WTC11 (cell line): ENCODE measurements at regions not wholly inside any gene's neighbourhood (a gene's known extent, or its start where the extent isn't known, plus 50 kb on each side); places are given as distances from the start of the nearest gene placed in this dataset.

Experiments
- ATAC-seq: fragments of 200-7000 bp; cut with Tn5 transposase; 2 replicates; pipeline ENCODE4 v1.10.0; 2021; ENCODE audit warnings: mild to moderate bottlenecking, moderate library complexity
- CTCF ChIA-PET: fragments of 300-600 bp; sonication (Branson Sonifier 250); formaldehyde crosslinking; loops from one replicate; lab custom pipeline; 2021; ENCODE audit warnings: antibody characterized with exemption; lab: Charles Lee
- POLR2A ChIA-PET: fragments of 350-600 bp; sonication (Branson Sonifier 250); formaldehyde crosslinking; loops from one replicate; lab custom pipeline; 2021; ENCODE audit warnings: antibody characterized with exemption; lab: Charles Lee
- DNase-seq: peaks from one replicate; pipeline ENCODE4 v3.0.0; 2021; ENCODE audit warnings: low spot score
- H3K27ac Mint-ChIP-seq: 2 replicates; pipeline ENCODE4 v1.8.0; 2021; ENCODE audit warnings: mixed read lengths
- H3K27me3 Mint-ChIP-seq: 2 replicates; pipeline ENCODE4 v1.8.0; 2021; ENCODE audit warnings: low read depth, mild to moderate bottlenecking, moderate library complexity, mixed read lengths
- H3K36me3 Mint-ChIP-seq: 2 replicates; pipeline ENCODE4 v1.8.0; 2021; ENCODE audit warnings: mixed read lengths
- H3K4me1 Mint-ChIP-seq: 2 replicates; pipeline ENCODE4 v1.8.0; 2022; ENCODE audit warnings: mixed read lengths
- H3K4me3 Mint-ChIP-seq: 2 replicates; pipeline ENCODE4 v1.8.0; 2021; ENCODE audit warnings: mild to moderate bottlenecking, moderate library complexity, mixed read lengths
- H3K9me3 Mint-ChIP-seq: 2 replicates; pipeline ENCODE4 v1.8.0; 2021; ENCODE audit warnings: mixed read lengths
- CTCF ChIP-seq: fragments of 200-600 bp; IDR thresholded peaks from 2 replicates; pipeline ENCODE4 v1.8.0; 2022; ENCODE audit warnings: antibody characterized with exemption
- ELF4 ChIP-seq: sonication (generic); formaldehyde crosslinking; IDR thresholded peaks from 2 replicates; pipeline ENCODE4 v1.8.1; 2022; ENCODE audit warnings: low read depth, mild to moderate bottlenecking, moderate library complexity, missing genetic modification reagents
- FOXK1 ChIP-seq: sonication (generic); formaldehyde crosslinking; IDR thresholded peaks from 2 replicates; pipeline ENCODE4 v1.8.0; 2022; ENCODE audit warnings: mild to moderate bottlenecking, moderate library complexity, missing genetic modification reagents
- MXD4 ChIP-seq: fragments of 250-450 bp; sonication (Bioruptor Pico); IDR thresholded peaks from 2 replicates; pipeline ENCODE4 v1.8.0; 2021; ENCODE audit warnings: mild to moderate bottlenecking, moderate library complexity, borderline replicate concordance
- NFE2L1 ChIP-seq: sonication (generic); formaldehyde crosslinking; IDR thresholded peaks from 2 replicates; pipeline ENCODE4 v1.8.1; 2023; ENCODE audit warnings: missing genetic modification reagents
- NR1H2 ChIP-seq: sonication (generic); formaldehyde crosslinking; IDR thresholded peaks from 2 replicates; pipeline ENCODE4 v1.9.0; 2021; ENCODE audit warnings: mild to moderate bottlenecking, moderate library complexity, missing genetic modification reagents
- OVOL2 ChIP-seq: fragments of 250-450 bp; sonication (Bioruptor Pico); IDR thresholded peaks from 2 replicates; pipeline ENCODE4 v1.9.0; 2021; ENCODE audit warnings: mild to moderate bottlenecking, borderline replicate concordance
- PRRX2 ChIP-seq: fragments of 250-450 bp; sonication (Bioruptor Pico); IDR thresholded peaks from 2 replicates; pipeline ENCODE4 v1.8.0; 2021; ENCODE audit warnings: mild to moderate bottlenecking
- SMAD3 ChIP-seq: sonication (generic); formaldehyde crosslinking; IDR thresholded peaks from 2 replicates; pipeline ENCODE4 v1.8.0; 2022; ENCODE audit warnings: missing genetic modification reagents, mild to moderate bottlenecking, borderline replicate concordance
- TP53 ChIP-seq: sonication (generic); formaldehyde crosslinking; IDR thresholded peaks from 2 replicates; pipeline ENCODE4 v1.8.1; 2023; ENCODE audit warnings: mild to moderate bottlenecking, missing genetic modification reagents
- ZNF263 ChIP-seq: sonication (generic); formaldehyde crosslinking; IDR thresholded peaks from 2 replicates; pipeline ENCODE4 v1.8.1; 2022; ENCODE audit warnings: low read depth, mild to moderate bottlenecking, moderate library complexity, missing genetic modification reagents
- TF ChIP-seq, protein P1 (sequence below): sonication (generic); formaldehyde crosslinking; IDR thresholded peaks from 2 replicates; pipeline ENCODE4 v1.8.0; 2023; ENCODE audit warnings: missing genetic modification reagents, mild to moderate bottlenecking, borderline replicate concordance
- TF ChIP-seq, protein P2 (sequence below): sonication (generic); formaldehyde crosslinking; conservative IDR thresholded peaks from 2 replicates; pipeline ENCODE4 v1.8.1; 2023; ENCODE audit warnings: mild to moderate bottlenecking, low read depth, missing genetic modification reagents, moderate library complexity
- TF ChIP-seq, protein P3 (sequence below): sonication (generic); formaldehyde crosslinking; IDR thresholded peaks from 2 replicates; pipeline ENCODE4 v1.8.0; 2022; ENCODE audit warnings: mild to moderate bottlenecking, missing genetic modification reagents
- TF ChIP-seq, protein P4 (sequence below): fragments of 250-450 bp; sonication (Bioruptor Pico); IDR thresholded peaks from 2 replicates; pipeline ENCODE4 v2.1.2; 2022; ENCODE audit warnings: mild to moderate bottlenecking, moderate library complexity
- TF ChIP-seq, protein P5 (sequence below): sonication (generic); formaldehyde crosslinking; IDR thresholded peaks from 2 replicates; pipeline ENCODE4 v1.8.1; 2023; ENCODE audit warnings: mild to moderate bottlenecking, missing genetic modification reagents, moderate library complexity

DNA sequence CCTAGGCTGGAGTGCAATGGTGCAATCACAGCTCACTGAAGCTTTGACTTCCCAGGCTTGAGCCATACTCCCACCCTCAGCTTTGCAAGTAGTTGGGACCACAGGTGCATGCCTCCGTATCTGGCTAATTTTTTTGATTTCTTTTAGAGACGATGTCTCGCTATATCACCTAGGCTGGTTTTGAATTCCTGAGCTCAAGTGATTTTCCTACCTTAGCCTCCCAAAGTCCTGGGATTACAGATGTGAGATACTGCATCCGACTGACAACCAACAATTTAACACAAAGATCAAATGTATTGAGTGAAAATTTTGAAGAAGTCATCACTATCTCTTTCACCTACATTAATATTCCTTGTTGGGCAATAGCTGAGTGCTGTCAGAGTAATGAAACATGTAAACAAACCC is 181.6 kb downstream of the MYCN start (continued):
- TF ChIP-seq, protein P1, sequence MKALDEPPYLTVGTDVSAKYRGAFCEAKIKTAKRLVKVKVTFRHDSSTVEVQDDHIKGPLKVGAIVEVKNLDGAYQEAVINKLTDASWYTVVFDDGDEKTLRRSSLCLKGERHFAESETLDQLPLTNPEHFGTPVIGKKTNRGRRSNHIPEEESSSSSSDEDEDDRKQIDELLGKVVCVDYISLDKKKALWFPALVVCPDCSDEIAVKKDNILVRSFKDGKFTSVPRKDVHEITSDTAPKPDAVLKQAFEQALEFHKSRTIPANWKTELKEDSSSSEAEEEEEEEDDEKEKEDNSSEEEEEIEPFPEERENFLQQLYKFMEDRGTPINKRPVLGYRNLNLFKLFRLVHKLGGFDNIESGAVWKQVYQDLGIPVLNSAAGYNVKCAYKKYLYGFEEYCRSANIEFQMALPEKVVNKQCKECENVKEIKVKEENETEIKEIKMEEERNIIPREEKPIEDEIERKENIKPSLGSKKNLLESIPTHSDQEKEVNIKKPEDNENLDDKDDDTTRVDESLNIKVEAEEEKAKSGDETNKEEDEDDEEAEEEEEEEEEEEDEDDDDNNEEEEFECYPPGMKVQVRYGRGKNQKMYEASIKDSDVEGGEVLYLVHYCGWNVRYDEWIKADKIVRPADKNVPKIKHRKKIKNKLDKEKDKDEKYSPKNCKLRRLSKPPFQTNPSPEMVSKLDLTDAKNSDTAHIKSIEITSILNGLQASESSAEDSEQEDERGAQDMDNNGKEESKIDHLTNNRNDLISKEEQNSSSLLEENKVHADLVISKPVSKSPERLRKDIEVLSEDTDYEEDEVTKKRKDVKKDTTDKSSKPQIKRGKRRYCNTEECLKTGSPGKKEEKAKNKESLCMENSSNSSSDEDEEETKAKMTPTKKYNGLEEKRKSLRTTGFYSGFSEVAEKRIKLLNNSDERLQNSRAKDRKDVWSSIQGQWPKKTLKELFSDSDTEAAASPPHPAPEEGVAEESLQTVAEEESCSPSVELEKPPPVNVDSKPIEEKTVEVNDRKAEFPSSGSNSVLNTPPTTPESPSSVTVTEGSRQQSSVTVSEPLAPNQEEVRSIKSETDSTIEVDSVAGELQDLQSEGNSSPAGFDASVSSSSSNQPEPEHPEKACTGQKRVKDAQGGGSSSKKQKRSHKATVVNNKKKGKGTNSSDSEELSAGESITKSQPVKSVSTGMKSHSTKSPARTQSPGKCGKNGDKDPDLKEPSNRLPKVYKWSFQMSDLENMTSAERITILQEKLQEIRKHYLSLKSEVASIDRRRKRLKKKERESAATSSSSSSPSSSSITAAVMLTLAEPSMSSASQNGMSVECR (CRISPR knock-in tag): no peak
- TF ChIP-seq, protein P2, sequence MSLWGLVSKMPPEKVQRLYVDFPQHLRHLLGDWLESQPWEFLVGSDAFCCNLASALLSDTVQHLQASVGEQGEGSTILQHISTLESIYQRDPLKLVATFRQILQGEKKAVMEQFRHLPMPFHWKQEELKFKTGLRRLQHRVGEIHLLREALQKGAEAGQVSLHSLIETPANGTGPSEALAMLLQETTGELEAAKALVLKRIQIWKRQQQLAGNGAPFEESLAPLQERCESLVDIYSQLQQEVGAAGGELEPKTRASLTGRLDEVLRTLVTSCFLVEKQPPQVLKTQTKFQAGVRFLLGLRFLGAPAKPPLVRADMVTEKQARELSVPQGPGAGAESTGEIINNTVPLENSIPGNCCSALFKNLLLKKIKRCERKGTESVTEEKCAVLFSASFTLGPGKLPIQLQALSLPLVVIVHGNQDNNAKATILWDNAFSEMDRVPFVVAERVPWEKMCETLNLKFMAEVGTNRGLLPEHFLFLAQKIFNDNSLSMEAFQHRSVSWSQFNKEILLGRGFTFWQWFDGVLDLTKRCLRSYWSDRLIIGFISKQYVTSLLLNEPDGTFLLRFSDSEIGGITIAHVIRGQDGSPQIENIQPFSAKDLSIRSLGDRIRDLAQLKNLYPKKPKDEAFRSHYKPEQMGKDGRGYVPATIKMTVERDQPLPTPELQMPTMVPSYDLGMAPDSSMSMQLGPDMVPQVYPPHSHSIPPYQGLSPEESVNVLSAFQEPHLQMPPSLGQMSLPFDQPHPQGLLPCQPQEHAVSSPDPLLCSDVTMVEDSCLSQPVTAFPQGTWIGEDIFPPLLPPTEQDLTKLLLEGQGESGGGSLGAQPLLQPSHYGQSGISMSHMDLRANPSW: no peak
- TF ChIP-seq TP53 (CRISPR knock-in tag) (no peak), ELF4 (CRISPR knock-in tag) (no peak)
- TF ChIP-seq, protein P3, sequence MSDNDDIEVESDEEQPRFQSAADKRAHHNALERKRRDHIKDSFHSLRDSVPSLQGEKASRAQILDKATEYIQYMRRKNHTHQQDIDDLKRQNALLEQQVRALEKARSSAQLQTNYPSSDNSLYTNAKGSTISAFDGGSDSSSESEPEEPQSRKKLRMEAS: no peak

DNA sequence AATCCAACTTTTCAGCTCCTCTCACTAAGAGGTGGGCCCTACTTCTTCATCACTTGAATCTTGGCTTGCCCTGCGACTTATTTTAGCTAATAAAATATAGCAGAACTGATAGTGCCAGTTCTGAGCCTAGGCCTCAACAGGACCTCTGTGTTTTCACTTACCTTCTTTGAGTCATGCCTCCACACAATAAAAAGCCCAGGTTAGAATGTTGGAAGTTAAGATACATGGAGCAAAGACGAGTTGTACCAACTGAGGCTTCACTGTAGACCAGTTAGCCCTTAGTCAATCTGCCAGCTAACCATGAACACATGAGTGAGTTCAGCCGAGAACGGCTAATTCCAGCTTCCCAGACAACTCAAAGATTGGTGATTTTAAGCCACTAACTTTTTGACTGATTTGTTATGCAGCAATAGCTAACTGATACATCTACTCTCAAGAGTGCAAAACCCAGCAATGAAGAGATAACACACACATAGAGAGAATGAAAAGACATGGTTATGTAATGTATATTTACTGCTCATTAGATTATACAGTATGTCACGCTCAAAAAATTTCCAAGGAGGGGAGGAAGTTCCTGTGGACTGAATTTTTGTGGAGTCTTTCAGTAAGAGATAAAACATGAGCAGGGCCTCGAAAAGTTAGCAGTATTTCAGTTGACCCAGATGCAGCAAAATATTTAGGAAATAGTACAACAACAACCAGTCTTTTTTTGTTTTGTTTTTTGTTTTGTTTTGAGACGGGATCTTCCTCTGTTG is 181.1 kb downstream of the MYCN start:
- H3K27me3 Mint-ChIP-seq: no peaks in the 10 kb centered on the region
- H3K36me3 Mint-ChIP-seq: peaks cover 8% of the 10 kb centered on the region
- ChIA-PET POLR2A (no interaction called here), CTCF (no interaction called here)
- peaks cover 10% of the 10 kb centered on the region for H3K9me3 Mint-ChIP-seq
- no peak overlapping the region for H3K4me3 Mint-ChIP-seq
- peaks cover 9% of the 10 kb centered on the region for H3K4me1 Mint-ChIP-seq
- H3K27ac Mint-ChIP-seq: no peak overlapping the region
- ATAC-seq: no peak
- TF ChIP-seq SMAD3 (CRISPR knock-in tag) (no peak), NFE2L1 (CRISPR knock-in tag) (no peak), ZNF263 (CRISPR knock-in tag) (no peak), PRRX2 (no peak), OVOL2 (no peak), CTCF (no peak), NR1H2 (CRISPR knock-in tag) (no peak), FOXK1 (CRISPR knock-in tag) (no peak), MXD4 (CRISPR knock-in tag) (no peak)
- TF ChIP-seq, protein P4, sequence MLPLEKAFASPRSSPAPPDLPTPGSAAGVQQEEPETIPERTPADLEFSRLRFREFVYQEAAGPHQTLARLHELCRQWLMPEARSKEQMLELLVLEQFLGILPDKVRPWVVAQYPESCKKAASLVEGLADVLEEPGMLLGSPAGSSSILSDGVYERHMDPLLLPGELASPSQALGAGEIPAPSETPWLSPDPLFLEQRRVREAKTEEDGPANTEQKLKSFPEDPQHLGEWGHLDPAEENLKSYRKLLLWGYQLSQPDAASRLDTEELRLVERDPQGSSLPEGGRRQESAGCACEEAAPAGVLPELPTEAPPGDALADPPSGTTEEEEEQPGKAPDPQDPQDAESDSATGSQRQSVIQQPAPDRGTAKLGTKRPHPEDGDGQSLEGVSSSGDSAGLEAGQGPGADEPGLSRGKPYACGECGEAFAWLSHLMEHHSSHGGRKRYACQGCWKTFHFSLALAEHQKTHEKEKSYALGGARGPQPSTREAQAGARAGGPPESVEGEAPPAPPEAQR (CRISPR knock-in tag): no peak
- TF ChIP-seq, protein P5, sequence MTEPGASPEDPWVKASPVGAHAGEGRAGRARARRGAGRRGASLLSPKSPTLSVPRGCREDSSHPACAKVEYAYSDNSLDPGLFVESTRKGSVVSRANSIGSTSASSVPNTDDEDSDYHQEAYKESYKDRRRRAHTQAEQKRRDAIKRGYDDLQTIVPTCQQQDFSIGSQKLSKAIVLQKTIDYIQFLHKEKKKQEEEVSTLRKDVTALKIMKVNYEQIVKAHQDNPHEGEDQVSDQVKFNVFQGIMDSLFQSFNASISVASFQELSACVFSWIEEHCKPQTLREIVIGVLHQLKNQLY (CRISPR knock-in tag): no peak
- no peak for DNase-seq
